GM18861 (cell line): ENCODE measurements at regions not wholly inside any gene's neighbourhood (a gene's known extent, or its start where the extent isn't known, plus 50 kb on each side); places are given as distances from the start of the nearest gene placed in this dataset.
A peak's percentile ranks its signal among the peaks of the same experiment; 100 is the strongest.

Experiments
- ATAC-seq: cut with Tn5 transposase; IDR thresholded peaks from one replicate; pipeline ENCODE4 v1.9.1; 2021; ENCODE audit not compliant: unreplicated experiment

- ATAC-seq: no peak
These were observed 51.0 kb upstream of the DSC1 start for GRCh38 chr18:31213641-31214040.

- no peak for ATAC-seq
These were observed 54.6 kb upstream of the DSC1 start for GRCh38 chr18:31217038-31217849.

- no peak for ATAC-seq
These were observed 56.2 kb upstream of the DSC1 start for GRCh38 chr18:31218671-31219383.

GRCh38 chr18:31219395-31219794, 56.7 kb upstream of the DSC1 start:
- no peak for ATAC-seq

GRCh38 chr18:31223371-31223770, 60.7 kb upstream of the DSC1 start:
- ATAC-seq: no peak

- ATAC-seq: no peak
These were observed 63.0 kb upstream of the DSC1 start for GRCh38 chr18:31225668-31226067.

- ATAC-seq: no peak
These were observed 65.0 kb upstream of the DSC1 start for GRCh38 chr18:31227497-31228229.

- peak; percentile 40 for ATAC-seq
These were observed 67.2 kb upstream of the DSC1 start for GRCh38 chr18:31229829-31230228.

- peak; percentile 76 for ATAC-seq
These were observed 67.8 kb upstream of the DSC1 start for GRCh38 chr18:31230495-31230894.

GRCh38 chr18:31232013-31232412, 69.4 kb upstream of the DSC1 start:
- no peak for ATAC-seq

- ATAC-seq: no peak
These were observed 70.2 kb upstream of the DSC1 start for GRCh38 chr18:31232775-31233424.

GRCh38 chr18:31233621-31234275, 71.1 kb upstream of the DSC1 start:
- no peak for ATAC-seq

GRCh38 chr18:31235856-31236255, 73.2 kb upstream of the DSC1 start:
- ATAC-seq: no peak

- ATAC-seq: no peak
These were observed 74.5 kb upstream of the DSC1 start for GRCh38 chr18:31237142-31237541.

- ATAC-seq: no peak
These were observed 76.5 kb upstream of the DSG1 start for GRCh38 chr18:31241425-31241824.

- peak; percentile 67 for ATAC-seq
These were observed 76.0 kb upstream of the DSG1 start for GRCh38 chr18:31241900-31242409.

GRCh38 chr18:31243740-31244512, 74.0 kb upstream of the DSG1 start:
- no peak for ATAC-seq

GRCh38 chr18:31244771-31245394, 73.1 kb upstream of the DSG1 start:
- ATAC-seq: no peak

GRCh38 chr18:31245820-31246219, 72.1 kb upstream of the DSG1 start:
- ATAC-seq: no peak
